ENCODE measurements at regions not wholly inside any gene's neighbourhood (a gene's known extent, or its start where the extent isn't known, plus 50 kb on each side); places are given as distances from the start of the nearest gene placed in this dataset.

GRCh38 chr6:112691289-112691688, 344.2 kb downstream of the RFPL4B start:
- Histone ChIP-seq H3K9me3 (replicated peaks in 1 of 11) (peaks cover 0 to 13% (median 7%) of the 10 kb centered on the region in 11 experiments; a peak in 16 of 22 replicates), H3K4me2 (no peak overlapping the region), H3K36me3 (no peaks in the 10 kb centered on the region), H3K27me3 (no peaks in the 10 kb centered on the region), H4K20me1 (no peaks in the 10 kb centered on the region), H3K27ac (no peak overlapping the region), H3K4me3 (no peak overlapping the region), H3K4me1 (no peaks in the 10 kb centered on the region), H3K9ac (no peak overlapping the region)
- no peak for TF ChIP-seq Cebpa-rat (IDR thresholded peaks at IDR 0.05)

GRCh38 chr6:112695001-112695400, 347.9 kb downstream of the RFPL4B start:
- Histone ChIP-seq H3K4me2 (no peak overlapping the region), H3K9ac (no peak overlapping the region), H3K27ac (no peak overlapping the region), H3K4me1 (no peaks in the 10 kb centered on the region), H3K9me3 (replicated peaks in 1 of 11) (no peaks in the 10 kb centered on the region), H3K27me3 (no peaks in the 10 kb centered on the region), H3K4me3 (no peak overlapping the region), H3K36me3 (no peaks in the 10 kb centered on the region), H4K20me1 (no peaks in the 10 kb centered on the region)
- no peak for TF ChIP-seq Cebpa-rat (IDR thresholded peaks at IDR 0.05)

GRCh38 chr6:112697265-112697664, 350.1 kb downstream of the RFPL4B start:
- Histone ChIP-seq H4K20me1 (no peaks in the 10 kb centered on the region), H3K27me3 (no peaks in the 10 kb centered on the region), H3K36me3 (no peaks in the 10 kb centered on the region), H3K9ac (no peak overlapping the region), H3K27ac (no peak overlapping the region), H3K4me3 (no peak overlapping the region), H3K9me3 (replicated peaks in 1 of 11) (no peaks in the 10 kb centered on the region), H3K4me1 (no peaks in the 10 kb centered on the region), H3K4me2 (no peak overlapping the region)
- no peak for TF ChIP-seq Cebpa-rat (IDR thresholded peaks at IDR 0.05)

GRCh38 chr6:112701201-112701600, 354.1 kb downstream of the RFPL4B start:
- Histone ChIP-seq H3K4me3 (no peak overlapping the region), H3K27me3 (no peaks in the 10 kb centered on the region), H3K4me2 (no peak overlapping the region), H3K36me3 (no peaks in the 10 kb centered on the region), H3K9me3 (replicated peaks in 1 of 11) (no peaks in the 10 kb centered on the region), H3K9ac (no peak overlapping the region), H4K20me1 (no peaks in the 10 kb centered on the region), H3K27ac (no peak overlapping the region), H3K4me1 (no peaks in the 10 kb centered on the region)
- no peak for TF ChIP-seq Cebpa-rat (IDR thresholded peaks at IDR 0.05)

DNA sequence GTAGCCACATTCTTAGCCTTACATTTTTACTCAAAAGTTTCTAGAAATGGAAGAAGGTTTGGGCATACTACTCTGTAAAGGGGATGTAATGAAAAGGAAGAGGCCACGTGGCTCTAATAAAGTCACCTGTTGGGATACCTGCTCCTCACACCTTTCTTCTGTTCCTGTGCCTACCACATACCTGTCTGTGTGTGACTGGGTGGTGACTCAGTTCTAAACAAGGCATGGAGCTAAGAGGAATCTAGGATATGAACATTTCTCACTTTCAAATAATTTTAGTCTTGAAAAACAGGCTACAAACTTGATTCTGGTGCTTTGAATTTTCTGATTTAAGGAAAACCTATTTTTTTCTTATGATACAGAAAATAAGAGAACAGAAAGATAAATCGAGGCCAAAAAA, 363.6 kb downstream of the RFPL4B start:
- no peak overlapping the region for H3K4me3 ChIP-seq
- no peaks in the 10 kb centered on the region for H3K9me3 ChIP-seq (replicated peaks in 1 of 11)
- H3K4me2 ChIP-seq: no peak overlapping the region
- no peaks in the 10 kb centered on the region for H3K27me3 ChIP-seq
- no peaks in the 10 kb centered on the region for H3K4me1 ChIP-seq
- H3K9ac ChIP-seq: no peak overlapping the region
- no peak overlapping the region for H3K27ac ChIP-seq
- H4K20me1 ChIP-seq: no peaks in the 10 kb centered on the region
- TF ChIP-seq Cebpa-rat (IDR thresholded peaks at IDR 0.05): no peak
- H3K36me3 ChIP-seq: no peaks in the 10 kb centered on the region

GRCh38 chr6:112713402-112713801, 366.3 kb downstream of the RFPL4B start:
- H3K36me3 ChIP-seq: no peaks in the 10 kb centered on the region
- no peak overlapping the region for H3K4me2 ChIP-seq
- TF ChIP-seq Cebpa-rat (IDR thresholded peaks at IDR 0.05): no peak
- no peaks in the 10 kb centered on the region for H4K20me1 ChIP-seq
- H3K27ac ChIP-seq: no peak overlapping the region
- H3K4me3 ChIP-seq: no peak overlapping the region
- no peaks in the 10 kb centered on the region for H3K4me1 ChIP-seq
- H3K9me3 ChIP-seq (replicated peaks in 1 of 11): no peaks in the 10 kb centered on the region
- no peak overlapping the region for H3K9ac ChIP-seq
- no peaks in the 10 kb centered on the region for H3K27me3 ChIP-seq

GRCh38 chr6:112717401-112717800, 370.3 kb downstream of the RFPL4B start:
- H3K36me3 ChIP-seq: no peaks in the 10 kb centered on the region
- no peak overlapping the region for H3K4me2 ChIP-seq
- H4K20me1 ChIP-seq: no peaks in the 10 kb centered on the region
- no peaks in the 10 kb centered on the region for H3K27me3 ChIP-seq
- H3K9ac ChIP-seq: no peak overlapping the region
- H3K9me3 ChIP-seq (replicated peaks in 1 of 11): no peaks in the 10 kb centered on the region
- no peak overlapping the region for H3K4me3 ChIP-seq
- H3K4me1 ChIP-seq: no peaks in the 10 kb centered on the region
- H3K27ac ChIP-seq: no peak overlapping the region
- no peak for TF ChIP-seq Cebpa-rat (IDR thresholded peaks at IDR 0.05)

DNA sequence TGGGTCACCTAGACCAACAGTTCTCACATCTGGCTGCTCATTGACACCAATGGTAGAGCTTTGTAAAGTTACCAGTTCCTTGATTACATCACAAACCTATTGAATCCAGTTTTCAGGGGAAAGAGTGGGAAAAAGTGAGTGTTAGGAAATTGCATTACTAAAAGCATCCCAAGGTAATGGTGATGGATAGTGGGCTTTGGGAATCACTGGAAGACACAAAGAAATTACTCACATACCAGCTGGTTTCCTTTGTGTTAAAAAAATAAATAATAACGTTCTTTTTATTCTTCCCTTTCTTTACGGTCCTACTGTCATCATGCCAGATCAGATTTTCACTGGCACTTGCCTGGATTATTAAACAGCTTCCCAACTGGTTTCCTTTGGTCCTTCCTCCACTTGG, 370.7 kb downstream of the RFPL4B start:
- Histone ChIP-seq H3K9me3 (replicated peaks in 1 of 11) (no peaks in the 10 kb centered on the region), H4K20me1 (no peaks in the 10 kb centered on the region), H3K9ac (no peak overlapping the region), H3K4me3 (no peak overlapping the region), H3K27ac (no peak overlapping the region), H3K27me3 (no peaks in the 10 kb centered on the region), H3K4me2 (no peak overlapping the region), H3K4me1 (no peaks in the 10 kb centered on the region), H3K36me3 (no peaks in the 10 kb centered on the region)
- no peak for TF ChIP-seq Cebpa-rat (IDR thresholded peaks at IDR 0.05)

DNA sequence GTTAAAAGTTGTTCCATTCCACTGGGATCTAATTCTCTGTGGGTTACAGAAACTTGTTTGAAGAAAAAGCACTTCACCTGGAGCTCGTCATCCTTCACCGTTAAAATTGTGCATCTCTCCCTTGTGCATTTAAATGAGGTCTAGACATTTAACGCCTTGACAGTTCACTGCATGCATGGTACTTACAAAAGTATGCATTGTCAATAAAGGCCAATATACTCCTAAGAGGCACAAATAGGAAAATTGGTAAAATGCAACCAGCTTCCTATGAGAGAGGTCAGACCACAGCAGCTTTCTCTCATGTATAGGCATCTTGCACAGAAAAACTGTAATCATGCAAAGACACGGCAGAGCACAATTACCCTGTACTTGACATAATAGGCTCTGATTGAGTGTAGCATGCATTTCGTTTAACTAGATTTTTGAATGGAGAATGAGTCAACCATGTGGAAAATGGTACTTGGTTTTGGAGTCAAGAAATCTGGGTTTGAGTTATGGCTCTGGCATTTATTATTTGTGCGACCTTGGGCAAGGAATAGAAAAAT, 378.5 kb downstream of the RFPL4B start:
- no peaks in the 10 kb centered on the region for H4K20me1 ChIP-seq
- no peaks in the 10 kb centered on the region for H3K4me1 ChIP-seq
- no peaks in the 10 kb centered on the region for H3K27me3 ChIP-seq
- no peak overlapping the region for H3K4me3 ChIP-seq
- H3K9me3 ChIP-seq (replicated peaks in 1 of 11): no peaks in the 10 kb centered on the region
- TF ChIP-seq Cebpa-rat (IDR thresholded peaks at IDR 0.05): no peak
- no peak overlapping the region for H3K27ac ChIP-seq
- no peak overlapping the region for H3K9ac ChIP-seq
- H3K36me3 ChIP-seq: no peaks in the 10 kb centered on the region
- no peak overlapping the region for H3K4me2 ChIP-seq

GRCh38 chr6:112735129-112735528, 388.0 kb downstream of the RFPL4B start:
- Histone ChIP-seq H3K9me3 (replicated peaks in 1 of 11) (peaks cover 0 to 7% (median 0%) of the 10 kb centered on the region in 11 experiments; a peak in 2 of 22 replicates), H3K36me3 (no peaks in the 10 kb centered on the region), H3K27me3 (no peaks in the 10 kb centered on the region), H3K4me1 (no peaks in the 10 kb centered on the region), H3K27ac (no peak overlapping the region), H3K9ac (no peak overlapping the region), H3K4me3 (no peak overlapping the region), H3K4me2 (no peak overlapping the region), H4K20me1 (no peaks in the 10 kb centered on the region)
- no peak for TF ChIP-seq Cebpa-rat (IDR thresholded peaks at IDR 0.05)

Data from BLaER1 treated with 17β-estradiol and CSF1 and Interleukin-3, amounts not matched to agents 10 nM and 100 nM (cell line).